Stomach (tissue), 8 donors: ENCODE measurements at regions not wholly inside any gene's neighbourhood (a gene's known extent, or its start where the extent isn't known, plus 50 kb on each side); places are given as distances from the start of the nearest gene placed in this dataset.

Experiments
- DNase-seq, 2 donors: peaks; one replicate each; pipeline versions ENCODE4 v3.0.0 to v3.0.0-alpha.2; 2013 to 2019
- H3K27ac ChIP-seq, 5 donors: fragments of 200-600 bp in 4 of 5; sonication (generic) in 4 of 5; one replicate each; pipeline ENCODE4 v1.5.1; 2013 to 2019; ENCODE audit warnings: mild to moderate bottlenecking in 1 of 5, moderate library complexity in 1 of 5
- H3K27me3 ChIP-seq, 3 donors: fragments of 200-600 bp; sonication (generic); one replicate each; pipeline ENCODE4 v1.5.1; 2017 to 2019; ENCODE audit warnings: mixed run types in 1 of 3
- H3K36me3 ChIP-seq, 4 donors: fragments of 200-600 bp; sonication (generic); 1 replicate in 3 of 4; 2 replicates in 1 of 4; pipeline ENCODE4 v1.5.1; 2016 to 2019
- H3K4me1 ChIP-seq, 4 donors: fragments of 200-600 bp; sonication (generic); one replicate each; pipeline ENCODE4 v1.5.1; 2016 to 2019
- H3K4me3 ChIP-seq, 4 donors: fragments of 200-600 bp; sonication (generic) in 3 of 4; one replicate each; pipeline ENCODE4 v1.5.1; 2016 to 2019; ENCODE audit warnings: mild to moderate bottlenecking in 1 of 4
- H3K9me3 ChIP-seq, 4 donors: fragments of 200-600 bp; sonication (generic); one replicate each; pipeline ENCODE4 v1.5.1; 2016 to 2019
- EP300 ChIP-seq: sonication (generic); formaldehyde crosslinking; IDR thresholded peaks from one replicate; pipeline ENCODE4 v1.6.1; 2017; ENCODE audit warnings: antibody characterized with exemption
- POLR2A ChIP-seq, 4 donors: fragments of 450-650 bp; IDR thresholded peaks; one replicate each; pipeline ENCODE4 v1.6.1; 2016; ENCODE audit warnings: antibody characterized with exemption in 4 of 4, control low read depth in 2 of 4, mild to moderate bottlenecking in 1 of 4, moderate library complexity in 1 of 4
- POLR2AphosphoS5 ChIP-seq, 3 donors: sonication (generic); formaldehyde crosslinking; IDR thresholded peaks; one replicate each; pipeline ENCODE4 v1.6.1; 2016; ENCODE audit warnings: antibody characterized with exemption in 3 of 3
- WGBS, 5 donors: extraction: QIAGEN DNeasy Blood & Tissue Kit in 3 of 5; methylation state at CpG; one replicate each; pipeline versions ENCODE4 v1.1.5 to v1.1.7; 2013 to 2018; 5-methylcytosine and 5-hydroxymethylcytosine counted together
- intact Hi-C: fragments of 100-400 bp; cut with DNase I; formaldehyde crosslinking; loops from one replicate; pipeline ENCODE4 v1.15.1; 2023; ENCODE audit warnings: low total_unique reads
- TF ChIP-seq, protein P1 (sequence below), 7 experiments: fragments of 450-650 bp in 4 of 7; fragments of 200-600 bp in 3 of 7; sonication (generic) in 3 of 7; IDR thresholded peaks; one replicate each; pipeline ENCODE4 v1.5.1; 2016 to 2019; ENCODE audit warnings: antibody characterized with exemption in 7 of 7, control low read depth in 2 of 7, mild to moderate bottlenecking in 1 of 7
- donor health status: healthy with polysubstance abuse.
- donor health status: Bipolar disorder and iron deficiency.
- donor health status: healthy.

DNA sequence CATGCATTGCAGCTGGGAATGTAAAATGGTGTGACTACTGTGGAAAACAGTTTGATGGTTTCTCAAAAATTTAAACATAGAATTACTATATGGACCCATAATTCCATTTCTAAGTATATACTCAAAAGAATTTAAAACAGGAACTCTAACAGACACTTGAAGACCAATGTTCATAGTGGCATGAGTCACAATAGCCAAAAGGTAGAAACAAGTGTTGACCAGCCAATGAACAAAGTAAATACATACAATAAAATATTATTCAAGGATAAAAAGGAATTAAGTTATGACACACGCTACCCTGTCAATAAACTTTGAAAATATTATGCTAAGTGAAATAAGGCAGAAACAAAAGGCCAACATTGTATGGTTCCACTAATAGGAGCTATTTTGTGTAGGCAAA, 357.4 kb upstream of the IL12A start:
- intact Hi-C loops = no loop called here
- Histone ChIP-seq H3K4me1 (no peaks in the 10 kb centered on the region), H3K4me3 (no peak overlapping the region), H3K27ac (no peak overlapping the region), H3K9me3 (no peaks in the 10 kb centered on the region), H3K36me3 (no peaks in the 10 kb centered on the region), H3K27me3 (no peaks in the 10 kb centered on the region)
- WGBS, 5 donors = 86 to 100% (median 95%) methylated on average over 1 of the region's 1 CpG
- TF ChIP-seq POLR2A (IDR thresholded peaks at IDR 0.05) (no peak), EP300 (no peak), POLR2AphosphoS5 (IDR thresholded peaks at IDR 0.05) (no peak)
- TF ChIP-seq, protein P1, sequence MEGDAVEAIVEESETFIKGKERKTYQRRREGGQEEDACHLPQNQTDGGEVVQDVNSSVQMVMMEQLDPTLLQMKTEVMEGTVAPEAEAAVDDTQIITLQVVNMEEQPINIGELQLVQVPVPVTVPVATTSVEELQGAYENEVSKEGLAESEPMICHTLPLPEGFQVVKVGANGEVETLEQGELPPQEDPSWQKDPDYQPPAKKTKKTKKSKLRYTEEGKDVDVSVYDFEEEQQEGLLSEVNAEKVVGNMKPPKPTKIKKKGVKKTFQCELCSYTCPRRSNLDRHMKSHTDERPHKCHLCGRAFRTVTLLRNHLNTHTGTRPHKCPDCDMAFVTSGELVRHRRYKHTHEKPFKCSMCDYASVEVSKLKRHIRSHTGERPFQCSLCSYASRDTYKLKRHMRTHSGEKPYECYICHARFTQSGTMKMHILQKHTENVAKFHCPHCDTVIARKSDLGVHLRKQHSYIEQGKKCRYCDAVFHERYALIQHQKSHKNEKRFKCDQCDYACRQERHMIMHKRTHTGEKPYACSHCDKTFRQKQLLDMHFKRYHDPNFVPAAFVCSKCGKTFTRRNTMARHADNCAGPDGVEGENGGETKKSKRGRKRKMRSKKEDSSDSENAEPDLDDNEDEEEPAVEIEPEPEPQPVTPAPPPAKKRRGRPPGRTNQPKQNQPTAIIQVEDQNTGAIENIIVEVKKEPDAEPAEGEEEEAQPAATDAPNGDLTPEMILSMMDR (IDR thresholded peaks at IDR 0.05) = no peak
- DNase-seq = no peak

DNA sequence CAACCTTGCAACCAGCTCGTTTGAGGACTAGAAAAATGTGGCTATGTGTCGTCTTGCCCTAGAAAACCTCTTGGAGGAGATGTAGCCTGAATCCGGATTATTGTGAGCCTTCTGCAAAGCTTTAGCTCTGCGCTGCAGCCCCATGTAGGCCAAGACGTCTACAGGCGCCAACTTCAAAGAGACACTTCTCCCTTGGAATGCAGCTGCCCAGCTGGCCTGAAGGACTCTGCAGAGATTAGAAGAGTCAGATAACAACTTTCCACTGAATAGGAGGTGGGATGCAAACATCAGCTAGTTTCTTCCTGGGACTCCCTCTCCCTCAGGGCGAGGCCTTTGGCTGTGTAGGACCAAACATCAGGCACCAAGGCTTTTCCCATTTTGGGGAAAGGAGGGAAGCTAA, 356.5 kb upstream of the IL12A start:
- TF ChIP-seq EP300 (no peak), POLR2AphosphoS5 (IDR thresholded peaks at IDR 0.05) (no peak), POLR2A (IDR thresholded peaks at IDR 0.05) (no peak)
- TF ChIP-seq, protein P1 (IDR thresholded peaks at IDR 0.05) = no peak
- 84 to 90% (median 86%) methylated on average over 7 of the region's 7 CpGs for WGBS, 5 donors
- Histone ChIP-seq H3K9me3 (no peaks in the 10 kb centered on the region), H3K4me1 (no peaks in the 10 kb centered on the region), H3K4me3 (no peak overlapping the region), H3K36me3 (no peaks in the 10 kb centered on the region), H3K27me3 (no peaks in the 10 kb centered on the region), H3K27ac (no peak overlapping the region)
- DNase-seq = no peak
- intact Hi-C loops = no loop called here

DNA sequence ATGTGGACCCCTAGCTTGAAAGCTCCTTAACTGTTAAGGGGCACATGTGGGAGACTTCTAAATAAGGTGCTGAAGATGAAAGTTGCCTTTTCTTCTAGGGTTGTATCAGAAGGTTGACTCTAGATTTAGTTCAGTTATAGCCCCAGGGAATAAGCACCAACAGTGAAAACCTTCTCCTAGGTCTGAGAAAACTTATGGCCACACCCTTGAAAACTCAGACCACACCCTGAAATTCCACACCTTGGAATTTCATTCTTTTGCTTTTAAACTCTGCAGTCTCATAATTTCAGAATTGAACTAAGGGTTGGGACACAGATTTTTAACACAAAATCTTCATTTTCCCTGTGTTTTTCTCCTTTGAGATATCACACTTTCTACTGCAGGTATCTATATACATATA, 355.8 kb upstream of the IL12A start:
- Histone ChIP-seq H3K27me3 (no peaks in the 10 kb centered on the region), H3K36me3 (no peaks in the 10 kb centered on the region), H3K4me1 (no peaks in the 10 kb centered on the region), H3K27ac (no peak overlapping the region), H3K9me3 (no peaks in the 10 kb centered on the region), H3K4me3 (no peak overlapping the region)
- intact Hi-C loops = no loop called here
- TF ChIP-seq, protein P1 (IDR thresholded peaks at IDR 0.05) = no peak
- no peak for TF ChIP-seq POLR2AphosphoS5 (IDR thresholded peaks at IDR 0.05)
- no peak for TF ChIP-seq EP300
- no peak for TF ChIP-seq POLR2A (IDR thresholded peaks at IDR 0.05)
- DNase-seq = no peak

DNA sequence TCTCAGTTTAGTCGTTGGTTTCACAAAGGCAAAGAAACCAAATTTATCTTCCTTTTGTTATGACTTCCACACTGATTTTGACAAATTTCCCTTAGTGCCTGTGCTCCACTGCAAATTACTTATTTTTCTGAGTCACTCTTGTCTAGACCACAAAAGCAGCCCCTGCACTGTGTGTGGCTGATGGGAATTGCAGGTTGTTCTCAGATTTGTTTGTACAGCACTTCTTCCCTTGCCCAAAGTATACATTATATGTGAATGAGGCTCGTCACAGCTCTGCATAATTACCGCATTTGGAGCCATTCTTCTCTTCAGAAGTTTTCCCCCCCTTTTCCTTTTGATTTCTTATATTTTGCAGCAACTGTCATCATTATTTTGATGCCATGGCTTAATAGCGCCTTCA, 354.2 kb upstream of the IL12A start:
- TF ChIP-seq POLR2A (IDR thresholded peaks at IDR 0.05) = no peak

DNA sequence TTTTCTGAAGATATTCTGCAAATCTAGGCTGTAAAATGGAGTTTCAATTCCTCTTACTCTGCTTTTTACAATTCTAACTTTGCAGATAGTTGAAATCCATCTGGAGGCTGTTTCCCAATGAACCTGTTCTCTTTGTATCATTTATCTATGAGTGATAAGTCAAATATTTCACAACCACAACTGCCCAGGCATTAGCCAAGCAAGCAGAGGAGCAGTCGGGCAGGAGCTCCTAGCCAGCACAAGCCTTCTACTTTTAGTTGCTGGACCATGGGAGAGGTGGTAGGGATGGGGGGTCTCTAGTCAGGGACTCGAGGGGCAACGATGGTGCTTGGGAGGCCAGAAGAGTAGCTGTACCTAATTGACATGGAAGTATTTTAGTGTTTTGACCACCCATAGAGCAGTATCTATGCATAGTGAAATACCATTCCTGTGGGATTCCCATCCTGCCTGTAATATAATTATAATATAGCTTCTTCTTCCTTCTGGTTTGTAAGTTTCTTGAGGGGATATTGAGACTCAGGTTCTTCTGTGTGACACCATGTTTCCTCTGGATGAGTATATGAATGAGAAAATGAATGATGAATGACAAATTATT, 353.5 kb upstream of the IL12A start:
- intact Hi-C loops = no loop called here
- H3K27me3 ChIP-seq = no peaks in the 10 kb centered on the region
- no peaks in the 10 kb centered on the region for H3K36me3 ChIP-seq
- H3K4me3 ChIP-seq = no peak overlapping the region
- H3K27ac ChIP-seq = no peak overlapping the region
- WGBS, 5 donors = 50 to 56% (median 52%) methylated on average over 3 of the region's 3 CpGs
- TF ChIP-seq POLR2A (IDR thresholded peaks at IDR 0.05) (no peak), EP300 (no peak)
- TF ChIP-seq, protein P1 (IDR thresholded peaks at IDR 0.05) = no peak
- DNase-seq = no peak
- no peaks in the 10 kb centered on the region for H3K4me1 ChIP-seq
- no peaks in the 10 kb centered on the region for H3K9me3 ChIP-seq

More for the DNA sequence above, 354.2 kb upstream of the IL12A start:
- Histone ChIP-seq H3K4me3 (no peak overlapping the region), H3K27ac (no peak overlapping the region), H3K9me3 (no peaks in the 10 kb centered on the region), H3K36me3 (no peaks in the 10 kb centered on the region), H3K27me3 (no peaks in the 10 kb centered on the region), H3K4me1 (no peaks in the 10 kb centered on the region)
- WGBS, 5 donors = 62 to 71% (median 65%) methylated on average over 4 of the region's 4 CpGs
- DNase-seq = no peak
- intact Hi-C loops = no loop called here
